ENCODE measurements at regions not wholly inside any gene's neighbourhood (a gene's known extent, or its start where the extent isn't known, plus 50 kb on each side); places are given as distances from the start of the nearest gene placed in this dataset.

GRCh38 chr4:137384476-137384875, 147.8 kb downstream of the PCDH18 start:
- TF ChIP-seq POLR2AphosphoS5 (IDR thresholded peaks at IDR 0.05; ENCODE audit: insufficient read depth in 1 of 2, low read depth in 1 of 2): no peak
- no peak for TF ChIP-seq CTCF (IDR thresholded peaks at IDR 0.05)
- no peak for TF ChIP-seq POLR2A (IDR thresholded peaks at IDR 0.05)
- intact Hi-C loops (cut with DNase I): no loop called here
- Histone ChIP-seq H3K9me3 (no peaks in the 10 kb centered on the region), H3K4me1 (no peaks in the 10 kb centered on the region), H3K27ac (no peak overlapping the region), H3K27me3 (no peaks in the 10 kb centered on the region), H3K4me3 (no peak overlapping the region), H3K36me3 (no peaks in the 10 kb centered on the region)
- DNase-seq (ENCODE audit: extremely low spot score in 2 of 2): no peak

- H3K4me1 ChIP-seq: peaks cover 3% of the 10 kb centered on the region
- H3K4me3 ChIP-seq: no peak overlapping the region
- intact Hi-C loops (cut with DNase I): no loop called here
- H3K36me3 ChIP-seq: no peaks in the 10 kb centered on the region
- H3K27me3 ChIP-seq: no peaks in the 10 kb centered on the region
- H3K27ac ChIP-seq: no peak overlapping the region
- no peaks in the 10 kb centered on the region for H3K9me3 ChIP-seq
- TF ChIP-seq CTCF (IDR thresholded peaks at IDR 0.05) (no peak), POLR2AphosphoS5 (IDR thresholded peaks at IDR 0.05; ENCODE audit: insufficient read depth in 1 of 2, low read depth in 1 of 2) (no peak), POLR2A (IDR thresholded peaks at IDR 0.05) (no peak)
- no peak for DNase-seq (ENCODE audit: extremely low spot score in 2 of 2)
These were observed 153.5 kb downstream of the PCDH18 start for GRCh38 chr4:137378821-137379220.

GRCh38 chr4:137378393-137378792, 153.9 kb downstream of the PCDH18 start:
- Histone ChIP-seq H3K27ac (no peak overlapping the region), H3K36me3 (no peaks in the 10 kb centered on the region), H3K4me1 (peaks cover 6% of the 10 kb centered on the region), H3K27me3 (no peaks in the 10 kb centered on the region), H3K4me3 (no peak overlapping the region), H3K9me3 (no peaks in the 10 kb centered on the region)
- DNase-seq (ENCODE audit: extremely low spot score in 2 of 2): no peak
- no peak for TF ChIP-seq CTCF (IDR thresholded peaks at IDR 0.05)
- no peak for TF ChIP-seq POLR2AphosphoS5 (IDR thresholded peaks at IDR 0.05; ENCODE audit: insufficient read depth in 1 of 2, low read depth in 1 of 2)
- no peak for TF ChIP-seq POLR2A (IDR thresholded peaks at IDR 0.05)
- intact Hi-C loops (cut with DNase I): no loop called here

- TF ChIP-seq POLR2A (IDR thresholded peaks at IDR 0.05) (no peak), CTCF (IDR thresholded peaks at IDR 0.05) (no peak), POLR2AphosphoS5 (IDR thresholded peaks at IDR 0.05; ENCODE audit: insufficient read depth in 1 of 2, low read depth in 1 of 2) (no peak)
- intact Hi-C loops (cut with DNase I): no loop called here
These were observed 156.0 kb downstream of the PCDH18 start for GRCh38 chr4:137376312-137376711.

GRCh38 chr4:137375111-137375850, 157.0 kb downstream of the PCDH18 start:
- H3K4me3 ChIP-seq: no peak overlapping the region
- intact Hi-C loops (cut with DNase I): no loop called here
- no peak for DNase-seq (ENCODE audit: extremely low spot score in 2 of 2)
- TF ChIP-seq POLR2A (IDR thresholded peaks at IDR 0.05) (no peak), CTCF (IDR thresholded peaks at IDR 0.05) (no peak), POLR2AphosphoS5 (IDR thresholded peaks at IDR 0.05; ENCODE audit: insufficient read depth in 1 of 2, low read depth in 1 of 2) (no peak)
- H3K27ac ChIP-seq: no peak overlapping the region
- H3K27me3 ChIP-seq: no peaks in the 10 kb centered on the region
- no peaks in the 10 kb centered on the region for H3K9me3 ChIP-seq
- no peaks in the 10 kb centered on the region for H3K36me3 ChIP-seq
- H3K4me1 ChIP-seq: peaks cover 6% of the 10 kb centered on the region

More at GRCh38 chr4:137376312-137376711, 156.0 kb downstream of the PCDH18 start:
- DNase-seq (ENCODE audit: extremely low spot score in 2 of 2): no peak
- no peak overlapping the region for H3K4me3 ChIP-seq
- H3K9me3 ChIP-seq: no peaks in the 10 kb centered on the region
- no peaks in the 10 kb centered on the region for H3K27me3 ChIP-seq
- H3K36me3 ChIP-seq: no peaks in the 10 kb centered on the region
- no peak overlapping the region for H3K27ac ChIP-seq
- H3K4me1 ChIP-seq: peaks cover 6% of the 10 kb centered on the region

All from vagina (tissue), 2 donors.